ENCODE measurements at regions not wholly inside any gene's neighbourhood (a gene's known extent, or its start where the extent isn't known, plus 50 kb on each side); places are given as distances from the start of the nearest gene placed in this dataset.

DNA sequence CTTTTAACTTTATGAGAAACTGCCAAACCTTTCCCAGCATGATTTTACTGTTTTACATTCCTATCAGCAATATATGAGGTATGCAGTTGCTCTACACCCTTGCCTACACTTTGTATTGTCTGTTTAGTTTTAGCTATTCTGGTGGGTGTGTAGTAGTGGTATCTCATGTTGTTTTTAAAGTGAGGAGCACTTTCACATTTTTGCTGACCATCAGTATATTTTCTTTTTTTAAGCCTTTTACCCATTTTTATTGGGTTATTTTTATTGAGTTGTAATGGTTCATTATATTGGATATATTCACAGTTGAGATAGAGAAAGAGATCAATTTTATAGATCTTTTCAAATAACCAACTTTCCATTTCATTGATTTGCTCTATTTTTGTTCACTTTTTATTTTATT, 102.4 kb downstream of the BARX1 start:
- TF ChIP-seq, protein P1, sequence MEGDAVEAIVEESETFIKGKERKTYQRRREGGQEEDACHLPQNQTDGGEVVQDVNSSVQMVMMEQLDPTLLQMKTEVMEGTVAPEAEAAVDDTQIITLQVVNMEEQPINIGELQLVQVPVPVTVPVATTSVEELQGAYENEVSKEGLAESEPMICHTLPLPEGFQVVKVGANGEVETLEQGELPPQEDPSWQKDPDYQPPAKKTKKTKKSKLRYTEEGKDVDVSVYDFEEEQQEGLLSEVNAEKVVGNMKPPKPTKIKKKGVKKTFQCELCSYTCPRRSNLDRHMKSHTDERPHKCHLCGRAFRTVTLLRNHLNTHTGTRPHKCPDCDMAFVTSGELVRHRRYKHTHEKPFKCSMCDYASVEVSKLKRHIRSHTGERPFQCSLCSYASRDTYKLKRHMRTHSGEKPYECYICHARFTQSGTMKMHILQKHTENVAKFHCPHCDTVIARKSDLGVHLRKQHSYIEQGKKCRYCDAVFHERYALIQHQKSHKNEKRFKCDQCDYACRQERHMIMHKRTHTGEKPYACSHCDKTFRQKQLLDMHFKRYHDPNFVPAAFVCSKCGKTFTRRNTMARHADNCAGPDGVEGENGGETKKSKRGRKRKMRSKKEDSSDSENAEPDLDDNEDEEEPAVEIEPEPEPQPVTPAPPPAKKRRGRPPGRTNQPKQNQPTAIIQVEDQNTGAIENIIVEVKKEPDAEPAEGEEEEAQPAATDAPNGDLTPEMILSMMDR (IDR thresholded peaks at IDR 0.05), result no peak
- Histone ChIP-seq H3K4me2 (ENCODE audit: low read length) (no peak overlapping the region), H3K9me3 (ENCODE audit: control insufficient read depth, low read length) (no peaks in the 10 kb centered on the region), H3K4me1 (no peaks in the 10 kb centered on the region), H3K9ac (no peak overlapping the region), H2AFZ (no peak overlapping the region), H3K27ac (no peak overlapping the region), H3K27me3 (ENCODE audit: control insufficient read depth, insufficient read depth, low read length) (no peaks in the 10 kb centered on the region), H3K36me3 (ENCODE audit: control insufficient read depth, insufficient read depth, low read length) (no peaks in the 10 kb centered on the region), H3K79me2 (no peaks in the 10 kb centered on the region), H3K4me3 (ENCODE audit: low read depth, low read length) (no peak overlapping the region)

DNA sequence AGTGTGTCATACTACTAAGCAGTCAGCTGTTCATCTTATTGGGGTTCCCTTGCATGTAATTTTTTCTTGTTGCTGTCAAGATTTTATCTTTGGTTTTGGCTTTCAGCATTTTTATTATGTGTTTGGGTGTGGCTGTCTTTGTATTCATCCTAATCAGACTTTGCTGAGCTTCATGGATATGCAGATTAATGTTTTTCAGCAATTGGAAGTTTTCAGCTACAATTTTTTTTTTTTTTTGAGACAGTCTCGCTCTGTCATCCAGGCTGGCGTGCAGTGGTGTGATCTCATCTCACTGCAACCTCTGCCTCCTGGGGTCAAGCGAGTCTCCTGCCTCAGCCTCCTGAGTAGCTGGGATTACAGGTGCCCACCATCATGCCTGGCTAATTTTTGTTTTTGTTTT, 108.8 kb downstream of the BARX1 start:
- no peak overlapping the region for H3K4me2 ChIP-seq (ENCODE audit: low read length)
- H2AFZ ChIP-seq, result no peak overlapping the region
- TF ChIP-seq, protein P1 (IDR thresholded peaks at IDR 0.05), result no peak
- no peaks in the 10 kb centered on the region for H3K27me3 ChIP-seq (ENCODE audit: control insufficient read depth, insufficient read depth, low read length)
- H3K9me3 ChIP-seq (ENCODE audit: control insufficient read depth, low read length), result no peaks in the 10 kb centered on the region
- no peak overlapping the region for H3K4me3 ChIP-seq (ENCODE audit: low read depth, low read length)
- H3K9ac ChIP-seq, result no peak overlapping the region
- H3K36me3 ChIP-seq (ENCODE audit: control insufficient read depth, insufficient read depth, low read length), result no peaks in the 10 kb centered on the region
- no peaks in the 10 kb centered on the region for H3K4me1 ChIP-seq
- H3K27ac ChIP-seq, result no peak overlapping the region
- no peaks in the 10 kb centered on the region for H3K79me2 ChIP-seq

DNA sequence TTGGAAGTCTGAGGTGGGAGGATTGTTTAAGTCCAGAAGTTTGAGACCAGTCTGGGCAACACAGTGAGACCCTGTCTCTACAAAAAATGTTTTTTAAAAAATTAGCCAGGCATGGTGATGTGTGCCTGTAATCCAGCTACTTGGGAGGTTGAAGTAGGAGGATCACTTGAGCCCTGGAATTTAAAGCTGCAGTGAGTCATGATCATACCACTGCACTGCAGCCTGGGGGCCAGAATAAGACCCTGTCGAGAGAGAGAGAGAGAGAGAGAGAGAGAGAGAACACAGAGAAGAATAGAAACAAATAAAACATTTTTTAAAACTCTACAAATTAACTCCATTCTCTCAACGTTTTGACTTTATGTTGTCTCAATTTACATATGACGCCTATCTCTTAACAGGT, 111.8 kb downstream of the BARX1 start:
- H3K4me1 ChIP-seq, result no peaks in the 10 kb centered on the region
- H3K79me2 ChIP-seq, result no peaks in the 10 kb centered on the region
- no peak overlapping the region for H3K4me2 ChIP-seq (ENCODE audit: low read length)
- H3K27ac ChIP-seq, result no peak overlapping the region
- no peaks in the 10 kb centered on the region for H3K9me3 ChIP-seq (ENCODE audit: control insufficient read depth, low read length)
- no peak overlapping the region for H2AFZ ChIP-seq
- no peak overlapping the region for H3K4me3 ChIP-seq (ENCODE audit: low read depth, low read length)
- TF ChIP-seq, protein P1 (IDR thresholded peaks at IDR 0.05), result no peak
- no peak overlapping the region for H3K9ac ChIP-seq
- no peaks in the 10 kb centered on the region for H3K27me3 ChIP-seq (ENCODE audit: control insufficient read depth, insufficient read depth, low read length)
- H3K36me3 ChIP-seq (ENCODE audit: control insufficient read depth, insufficient read depth, low read length), result no peaks in the 10 kb centered on the region

DNA sequence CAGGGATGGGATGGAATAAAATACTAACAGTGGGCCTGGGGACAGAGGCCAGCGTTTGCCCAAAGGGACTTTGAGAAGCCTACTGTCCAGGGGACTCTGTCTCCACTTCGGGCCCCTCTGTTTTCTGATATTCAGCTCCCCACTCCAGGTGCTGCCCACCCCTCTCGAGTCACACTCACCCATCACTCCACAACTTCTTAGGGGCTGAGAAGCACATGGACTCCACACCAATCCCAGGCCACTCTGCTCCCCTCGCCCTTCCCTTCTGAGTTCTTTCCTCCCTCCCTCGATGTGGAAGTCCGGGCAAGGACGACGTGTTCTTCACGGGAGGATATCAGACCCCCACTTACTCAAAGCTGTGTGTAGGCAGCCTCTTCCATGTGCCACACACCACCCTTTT, 124.5 kb downstream of the BARX1 start:
- TF ChIP-seq, protein P1 (IDR thresholded peaks at IDR 0.05), result no peak
- no peaks in the 10 kb centered on the region for H3K27me3 ChIP-seq (ENCODE audit: control insufficient read depth, insufficient read depth, low read length)

DNA sequence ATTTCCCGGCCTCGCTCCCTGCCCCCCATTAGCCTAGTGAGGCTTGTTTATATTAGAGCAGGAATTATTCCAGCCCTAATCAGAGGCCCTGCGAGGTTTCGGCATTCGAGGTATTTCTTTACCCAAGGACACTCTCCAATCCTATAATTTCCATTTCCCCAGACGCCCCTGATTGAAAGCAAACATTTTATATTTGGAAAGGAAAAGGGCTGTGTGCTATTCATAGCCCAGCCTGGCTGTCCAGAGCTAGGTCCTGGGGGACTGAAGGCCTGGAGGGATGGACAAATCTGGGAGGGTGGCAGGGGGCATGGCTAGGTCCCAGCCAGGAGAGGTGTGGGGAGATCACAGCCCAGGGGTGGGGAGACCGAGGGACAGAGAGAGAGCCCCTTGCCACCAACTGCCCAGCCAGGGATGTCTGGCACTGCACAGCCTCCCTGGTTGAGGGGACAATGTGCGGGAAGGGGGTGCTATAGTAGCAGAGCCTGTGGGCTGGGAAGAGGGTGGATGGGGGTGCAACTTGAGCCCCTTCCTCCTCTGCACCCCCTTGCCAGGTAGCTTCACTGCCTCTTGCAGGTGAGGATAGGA, 125.1 kb downstream of the BARX1 start:
- Histone ChIP-seq H3K27me3 (ENCODE audit: control insufficient read depth, insufficient read depth, low read length) (no peaks in the 10 kb centered on the region), H2AFZ (no peak overlapping the region), H3K79me2 (no peaks in the 10 kb centered on the region), H3K4me1 (no peaks in the 10 kb centered on the region), H3K4me3 (ENCODE audit: low read depth, low read length) (no peak overlapping the region), H3K9ac (no peak overlapping the region), H3K27ac (no peak overlapping the region), H3K36me3 (ENCODE audit: control insufficient read depth, insufficient read depth, low read length) (no peaks in the 10 kb centered on the region), H3K9me3 (ENCODE audit: control insufficient read depth, low read length) (no peaks in the 10 kb centered on the region), H3K4me2 (ENCODE audit: low read length) (no peak overlapping the region)
- TF ChIP-seq, protein P1 (IDR thresholded peaks at IDR 0.05), result no peak

More for the DNA sequence above, 124.5 kb downstream of the BARX1 start:
- Histone ChIP-seq H2AFZ (no peak overlapping the region), H3K36me3 (ENCODE audit: control insufficient read depth, insufficient read depth, low read length) (no peaks in the 10 kb centered on the region), H3K9me3 (ENCODE audit: control insufficient read depth, low read length) (no peaks in the 10 kb centered on the region), H3K4me2 (ENCODE audit: low read length) (no peak overlapping the region), H3K27ac (no peak overlapping the region), H3K9ac (no peak overlapping the region), H3K79me2 (no peaks in the 10 kb centered on the region), H3K4me1 (no peaks in the 10 kb centered on the region), H3K4me3 (ENCODE audit: low read depth, low read length) (no peak overlapping the region)

All from parathyroid adenoma (tissue), 2 donors.